Endothelial cell of umbilical vein (primary cell): ENCODE measurements at regions not wholly inside any gene's neighbourhood (a gene's known extent, or its start where the extent isn't known, plus 50 kb on each side); places are given as distances from the start of the nearest gene placed in this dataset.

Experiments
- EZH2 ChIP-seq: IDR thresholded peaks from 2 replicates; pipeline ENCODE4 v1.6.1; 2012; ENCODE audit warnings: borderline replicate concordance, low read depth, mild to moderate bottlenecking, moderate library complexity, low read length, inconsistent platforms; ENCODE audit not compliant: severe bottlenecking
- FOS ChIP-seq: IDR thresholded peaks from 2 replicates; pipeline ENCODE4 v1.6.1; 2011; ENCODE audit warnings: mild to moderate bottlenecking, low read length, moderate library complexity, borderline replicate concordance; ENCODE audit not compliant: insufficient read depth
- GATA2 ChIP-seq: IDR thresholded peaks from 2 replicates; pipeline ENCODE4 v1.7.0; 2011; ENCODE audit warnings: low read depth, mild to moderate bottlenecking, moderate library complexity, mixed read lengths, low read length; ENCODE audit not compliant: insufficient read length, insufficient read depth
- JUN ChIP-seq: IDR thresholded peaks from 2 replicates; pipeline ENCODE4 v1.6.1; 2011; ENCODE audit warnings: borderline replicate concordance, low read depth; ENCODE audit not compliant: insufficient read length, insufficient read depth
- MYC ChIP-seq: IDR thresholded peaks from one replicate; pipeline ENCODE4 v1.6.1; 2011; ENCODE audit warnings: mild to moderate bottlenecking, low read depth, low read length
- POLR2A ChIP-seq: IDR thresholded peaks from 2 replicates; pipeline ENCODE4 v1.6.1; 2012; ENCODE audit warnings: low read depth, mild to moderate bottlenecking, control low read depth, low read length
- POLR2AphosphoS5 ChIP-seq: IDR thresholded peaks from 2 replicates; pipeline ENCODE4 v1.6.1; 2012; ENCODE audit warnings: low read depth, mild to moderate bottlenecking, control low read depth, low read length, moderate library complexity; ENCODE audit not compliant: insufficient read depth
- TF ChIP-seq, protein P1 (sequence below), 2 donors: IDR thresholded peaks; 1 replicate in 1 of 2; 2 replicates in 1 of 2; pipeline ENCODE4 v1.5.1; 2011; ENCODE audit warnings: low read length in 2 of 2, mild to moderate bottlenecking in 2 of 2, moderate library complexity in 2 of 2, control low read depth in 1 of 2, inconsistent platforms in 1 of 2, low read depth in 1 of 2; ENCODE audit not compliant: insufficient read depth in 1 of 2; ENCODE audit errors: extremely low read depth in 1 of 2
- TF ChIP-seq, protein P2 (sequence below): IDR thresholded peaks from 2 replicates; pipeline ENCODE4 v1.6.1; 2011; ENCODE audit not compliant: insufficient read depth, insufficient read length

DNA sequence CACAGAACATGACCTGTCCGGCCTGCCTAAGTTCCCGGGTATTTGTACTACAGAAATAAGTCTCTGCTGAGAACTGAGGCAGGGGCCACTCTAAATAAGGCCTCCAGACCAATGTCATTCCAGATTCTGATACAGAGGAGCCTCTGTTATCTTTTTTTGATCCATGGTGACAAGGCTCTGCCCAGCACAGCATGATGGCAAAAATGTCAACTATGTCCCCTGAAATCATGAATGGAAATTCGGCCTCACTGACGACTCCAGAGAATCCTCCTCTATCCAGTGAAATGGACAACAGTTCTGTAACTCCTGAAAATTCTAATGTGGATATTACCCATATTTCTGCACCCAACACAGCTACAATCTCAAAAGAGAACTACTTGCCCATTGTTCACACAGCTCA lies 335.0 kb downstream of the DNAH5 start:
- TF ChIP-seq, protein P1, sequence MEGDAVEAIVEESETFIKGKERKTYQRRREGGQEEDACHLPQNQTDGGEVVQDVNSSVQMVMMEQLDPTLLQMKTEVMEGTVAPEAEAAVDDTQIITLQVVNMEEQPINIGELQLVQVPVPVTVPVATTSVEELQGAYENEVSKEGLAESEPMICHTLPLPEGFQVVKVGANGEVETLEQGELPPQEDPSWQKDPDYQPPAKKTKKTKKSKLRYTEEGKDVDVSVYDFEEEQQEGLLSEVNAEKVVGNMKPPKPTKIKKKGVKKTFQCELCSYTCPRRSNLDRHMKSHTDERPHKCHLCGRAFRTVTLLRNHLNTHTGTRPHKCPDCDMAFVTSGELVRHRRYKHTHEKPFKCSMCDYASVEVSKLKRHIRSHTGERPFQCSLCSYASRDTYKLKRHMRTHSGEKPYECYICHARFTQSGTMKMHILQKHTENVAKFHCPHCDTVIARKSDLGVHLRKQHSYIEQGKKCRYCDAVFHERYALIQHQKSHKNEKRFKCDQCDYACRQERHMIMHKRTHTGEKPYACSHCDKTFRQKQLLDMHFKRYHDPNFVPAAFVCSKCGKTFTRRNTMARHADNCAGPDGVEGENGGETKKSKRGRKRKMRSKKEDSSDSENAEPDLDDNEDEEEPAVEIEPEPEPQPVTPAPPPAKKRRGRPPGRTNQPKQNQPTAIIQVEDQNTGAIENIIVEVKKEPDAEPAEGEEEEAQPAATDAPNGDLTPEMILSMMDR (IDR thresholded peaks at IDR 0.05; ENCODE audit: extremely low read depth in 1 of 2, insufficient read depth in 1 of 2, low read depth in 1 of 2, low read length in 2 of 2), result no peak
- TF ChIP-seq POLR2A (no peak), FOS (no peak), GATA2 (no peak), EZH2 (no peak), MYC (no peak), JUN (no peak), POLR2AphosphoS5 (no peak)
- TF ChIP-seq, protein P2, sequence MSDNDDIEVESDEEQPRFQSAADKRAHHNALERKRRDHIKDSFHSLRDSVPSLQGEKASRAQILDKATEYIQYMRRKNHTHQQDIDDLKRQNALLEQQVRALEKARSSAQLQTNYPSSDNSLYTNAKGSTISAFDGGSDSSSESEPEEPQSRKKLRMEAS, result no peak
